ENCODE measurements at regions not wholly inside any gene's neighbourhood (a gene's known extent, or its start where the extent isn't known, plus 50 kb on each side); places are given as distances from the start of the nearest gene placed in this dataset.

DNA sequence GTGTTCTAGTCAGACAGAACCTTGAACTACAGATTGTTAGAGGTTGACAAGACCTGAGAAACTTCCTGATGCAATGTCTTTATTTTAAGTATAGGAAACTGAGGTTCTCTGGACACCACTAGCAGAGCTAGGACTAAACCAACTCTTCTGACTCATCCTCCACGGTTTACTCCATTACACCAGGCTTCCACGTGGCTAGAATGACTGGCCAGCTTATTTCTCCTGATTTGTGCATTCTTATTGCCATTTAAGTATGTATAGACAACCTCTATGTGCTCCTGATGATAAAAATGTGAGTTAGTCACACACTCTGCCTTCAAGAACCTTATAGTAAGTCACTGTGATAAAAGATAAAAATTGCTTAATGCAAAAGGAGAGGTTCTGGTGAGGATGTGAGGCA, 182.7 kb downstream of the MEX3B start:
- Histone ChIP-seq H2AFZ (ENCODE audit: low read depth, low read length) (no peak overlapping the region), H3K9me3 (ENCODE audit: low read length) (no peaks in the 10 kb centered on the region), H3K4me1 (ENCODE audit: insufficient read depth, low read length) (no peaks in the 10 kb centered on the region), H3K36me3 (ENCODE audit: insufficient read depth, low read length) (no peaks in the 10 kb centered on the region), H3K4me3 (ENCODE audit: low read length) (no peak overlapping the region), H3K27me3 (ENCODE audit: insufficient read depth, low read length) (no peaks in the 10 kb centered on the region)

DNA sequence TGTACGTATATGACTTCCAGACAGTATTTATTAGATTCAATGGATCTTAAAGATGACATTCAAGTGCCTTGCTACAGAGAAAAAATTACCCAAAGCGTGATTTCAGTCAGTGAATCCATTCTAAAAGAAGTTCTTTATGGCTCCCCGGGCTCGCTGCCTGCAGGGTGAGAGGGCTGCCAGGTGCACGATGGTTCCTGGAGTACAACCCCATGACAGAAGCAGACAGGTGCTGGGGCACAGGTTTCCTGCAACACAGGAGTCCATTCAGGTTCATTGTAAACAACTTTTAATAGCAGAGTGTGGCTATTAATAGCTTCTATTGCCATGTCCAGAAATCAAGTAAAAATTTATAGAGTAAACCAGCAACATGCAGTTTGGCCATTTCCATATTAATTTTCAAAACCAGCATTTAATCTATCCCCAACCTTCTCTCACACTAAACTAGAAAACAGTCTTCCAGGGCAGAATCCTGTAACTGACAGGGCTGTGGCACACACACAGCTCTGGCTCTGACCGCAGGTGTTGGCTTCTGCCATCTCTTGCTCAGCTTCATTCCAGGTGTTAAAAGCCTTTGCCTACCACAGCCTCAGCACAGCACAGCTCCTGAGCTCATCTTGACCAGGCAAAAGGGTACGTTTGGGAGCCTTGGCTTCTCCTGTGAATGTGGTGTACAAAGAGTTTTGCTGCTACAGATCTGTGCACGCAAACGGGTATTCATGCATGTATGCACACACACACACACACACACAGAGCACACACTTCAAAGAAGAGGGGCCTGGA, 185.9 kb downstream of the MEX3B start:
- Histone ChIP-seq H3K36me3 (ENCODE audit: insufficient read depth, low read length) (no peaks in the 10 kb centered on the region), H3K27me3 (ENCODE audit: insufficient read depth, low read length) (no peaks in the 10 kb centered on the region), H3K4me3 (ENCODE audit: low read length) (no peak overlapping the region), H3K4me1 (ENCODE audit: insufficient read depth, low read length) (no peaks in the 10 kb centered on the region), H3K9me3 (ENCODE audit: low read length) (no peaks in the 10 kb centered on the region), H2AFZ (ENCODE audit: low read depth, low read length) (no peak overlapping the region)

DNA sequence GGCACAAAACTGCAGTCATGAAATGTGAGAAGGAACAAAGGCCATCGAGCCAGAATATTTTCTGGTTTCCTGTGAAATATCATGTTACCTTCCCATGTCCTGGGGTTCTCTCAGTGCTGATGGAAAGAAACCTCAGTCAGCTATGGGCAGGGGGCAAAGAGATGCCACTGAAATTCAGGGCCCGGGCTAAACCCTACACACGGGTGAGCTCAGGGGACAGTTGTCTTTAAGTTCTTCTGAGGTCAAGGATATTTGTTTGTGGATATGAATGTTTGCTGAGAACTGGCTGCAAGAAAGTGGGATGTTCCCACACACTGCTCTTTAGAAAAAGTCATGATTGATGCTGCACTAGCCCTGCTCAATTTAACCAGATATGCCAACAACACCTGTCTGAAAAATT, 187.2 kb downstream of the MEX3B start:
- H3K9me3 ChIP-seq (ENCODE audit: low read length): no peaks in the 10 kb centered on the region
- no peak overlapping the region for H2AFZ ChIP-seq (ENCODE audit: low read depth, low read length)
- no peaks in the 10 kb centered on the region for H3K27me3 ChIP-seq (ENCODE audit: insufficient read depth, low read length)
- H3K4me1 ChIP-seq (ENCODE audit: insufficient read depth, low read length): no peaks in the 10 kb centered on the region
- H3K36me3 ChIP-seq (ENCODE audit: insufficient read depth, low read length): no peaks in the 10 kb centered on the region
- H3K4me3 ChIP-seq (ENCODE audit: low read length): no peak overlapping the region

DNA sequence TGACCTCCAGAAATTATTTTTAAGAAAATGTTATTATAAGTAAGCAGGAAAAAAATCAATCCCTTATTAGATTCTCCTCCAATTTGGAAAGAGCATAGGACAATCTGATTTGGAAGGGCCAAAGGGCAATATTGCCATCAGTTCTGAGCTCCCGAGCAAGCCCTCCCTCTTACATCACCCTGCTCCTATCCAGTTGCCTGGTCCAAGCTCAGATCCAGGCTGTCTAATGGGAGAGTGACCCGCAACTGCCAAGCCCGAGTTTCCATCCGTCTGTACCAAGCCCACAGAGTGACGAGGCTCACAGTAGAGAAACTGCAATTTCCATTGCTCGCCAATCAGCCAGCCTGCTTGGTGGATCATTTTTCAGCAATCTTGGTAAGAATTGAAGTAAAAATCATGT, 187.7 kb downstream of the MEX3B start:
- no peak overlapping the region for H3K4me3 ChIP-seq (ENCODE audit: low read length)
- no peaks in the 10 kb centered on the region for H3K36me3 ChIP-seq (ENCODE audit: insufficient read depth, low read length)
- no peak overlapping the region for H2AFZ ChIP-seq (ENCODE audit: low read depth, low read length)
- no peaks in the 10 kb centered on the region for H3K27me3 ChIP-seq (ENCODE audit: insufficient read depth, low read length)
- no peaks in the 10 kb centered on the region for H3K4me1 ChIP-seq (ENCODE audit: insufficient read depth, low read length)
- no peaks in the 10 kb centered on the region for H3K9me3 ChIP-seq (ENCODE audit: low read length)

DNA sequence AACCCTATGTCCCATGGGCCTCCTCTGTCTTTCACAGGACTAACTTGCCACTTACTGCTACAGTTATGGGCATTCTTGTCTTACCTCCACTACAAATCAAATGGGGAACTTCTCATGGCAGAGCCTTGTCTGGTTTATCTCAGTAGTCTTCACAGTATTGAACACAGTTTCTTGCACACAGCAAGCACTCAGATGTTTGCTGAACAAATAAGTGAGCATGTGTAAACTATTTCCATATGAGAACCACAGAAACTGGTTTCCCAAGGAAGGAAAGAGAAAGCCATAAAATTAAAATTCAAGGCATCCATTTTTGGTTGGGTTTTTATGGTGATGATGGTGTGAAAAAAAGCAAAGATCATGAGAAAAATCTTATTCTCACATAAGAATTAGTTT, 189.2 kb downstream of the MEX3B start:
- H2AFZ ChIP-seq (ENCODE audit: low read depth, low read length): no peak overlapping the region
- H3K36me3 ChIP-seq (ENCODE audit: insufficient read depth, low read length): no peaks in the 10 kb centered on the region

DNA sequence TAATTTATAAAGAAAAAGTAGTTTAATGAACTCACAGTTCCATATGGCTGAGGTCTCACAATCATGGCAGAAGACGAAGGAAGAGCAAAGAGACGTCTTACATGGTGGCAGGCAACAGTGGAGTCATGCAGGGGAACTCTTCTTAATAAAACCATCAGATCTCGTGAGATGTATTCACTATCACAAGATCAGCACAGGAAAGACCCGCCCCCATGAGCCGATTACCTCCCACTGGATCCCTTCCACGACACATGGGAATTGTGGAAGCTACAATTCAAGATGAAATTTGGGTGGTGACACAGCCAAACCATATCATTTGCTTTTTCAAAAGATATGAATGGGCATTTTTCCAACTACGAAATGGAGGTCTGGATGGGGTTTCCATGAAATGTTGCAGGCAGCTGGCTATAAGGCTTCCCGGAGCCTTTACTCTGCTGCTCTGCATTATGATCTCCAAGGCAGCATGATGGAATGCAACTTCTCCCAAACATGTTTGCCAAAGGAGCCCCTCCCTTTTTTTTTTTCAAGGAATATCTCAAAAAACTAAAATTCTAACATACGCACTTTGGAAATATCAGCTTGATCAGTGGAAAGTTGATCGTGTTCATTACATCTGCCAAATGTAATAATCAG, 189.7 kb downstream of the MEX3B start:
- H3K4me3 ChIP-seq (ENCODE audit: low read length): no peak overlapping the region
- H3K36me3 ChIP-seq (ENCODE audit: insufficient read depth, low read length): no peaks in the 10 kb centered on the region
- no peaks in the 10 kb centered on the region for H3K27me3 ChIP-seq (ENCODE audit: insufficient read depth, low read length)
- no peaks in the 10 kb centered on the region for H3K9me3 ChIP-seq (ENCODE audit: low read length)
- no peaks in the 10 kb centered on the region for H3K4me1 ChIP-seq (ENCODE audit: insufficient read depth, low read length)
- H2AFZ ChIP-seq (ENCODE audit: low read depth, low read length): no peak overlapping the region

More for the DNA sequence above, 189.2 kb downstream of the MEX3B start:
- Histone ChIP-seq H3K4me1 (ENCODE audit: insufficient read depth, low read length) (no peaks in the 10 kb centered on the region), H3K4me3 (ENCODE audit: low read length) (no peak overlapping the region), H3K27me3 (ENCODE audit: insufficient read depth, low read length) (no peaks in the 10 kb centered on the region), H3K9me3 (ENCODE audit: low read length) (no peaks in the 10 kb centered on the region)

DNA sequence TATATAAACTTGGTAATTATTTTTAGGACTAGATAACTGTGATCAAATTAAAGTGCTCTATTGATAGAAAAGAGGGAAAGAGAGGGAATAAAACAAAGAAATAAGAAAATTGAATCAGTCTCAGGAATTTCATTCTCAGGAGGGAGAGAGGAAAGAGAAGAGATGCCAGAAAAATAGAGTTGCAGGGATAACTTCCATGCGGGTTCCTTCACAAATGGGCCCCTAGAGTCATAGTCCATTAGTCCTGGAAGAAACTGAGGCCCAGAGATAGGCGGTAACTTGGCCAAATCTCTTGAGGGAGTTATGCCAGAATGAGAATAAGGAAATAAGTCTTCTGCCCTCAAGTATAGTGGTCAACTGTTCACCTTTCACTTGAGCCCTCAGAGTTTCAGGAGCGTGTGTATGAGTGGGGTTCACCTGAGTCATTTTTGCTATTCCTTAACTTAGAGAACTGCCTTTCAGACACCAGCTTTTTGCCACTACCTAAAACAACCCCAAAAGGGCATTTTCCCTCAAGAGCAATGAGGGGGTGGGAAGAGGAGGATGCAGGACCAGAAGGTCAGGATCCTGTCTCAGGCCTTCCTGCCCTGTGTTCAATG, 192.6 kb downstream of the MEX3B start:
- no peak overlapping the region for H2AFZ ChIP-seq (ENCODE audit: low read depth, low read length)
- no peaks in the 10 kb centered on the region for H3K36me3 ChIP-seq (ENCODE audit: insufficient read depth, low read length)
- no peaks in the 10 kb centered on the region for H3K4me1 ChIP-seq (ENCODE audit: insufficient read depth, low read length)
- H3K9me3 ChIP-seq (ENCODE audit: low read length): no peaks in the 10 kb centered on the region
- no peak overlapping the region for H3K4me3 ChIP-seq (ENCODE audit: low read length)
- no peaks in the 10 kb centered on the region for H3K27me3 ChIP-seq (ENCODE audit: insufficient read depth, low read length)

DNA sequence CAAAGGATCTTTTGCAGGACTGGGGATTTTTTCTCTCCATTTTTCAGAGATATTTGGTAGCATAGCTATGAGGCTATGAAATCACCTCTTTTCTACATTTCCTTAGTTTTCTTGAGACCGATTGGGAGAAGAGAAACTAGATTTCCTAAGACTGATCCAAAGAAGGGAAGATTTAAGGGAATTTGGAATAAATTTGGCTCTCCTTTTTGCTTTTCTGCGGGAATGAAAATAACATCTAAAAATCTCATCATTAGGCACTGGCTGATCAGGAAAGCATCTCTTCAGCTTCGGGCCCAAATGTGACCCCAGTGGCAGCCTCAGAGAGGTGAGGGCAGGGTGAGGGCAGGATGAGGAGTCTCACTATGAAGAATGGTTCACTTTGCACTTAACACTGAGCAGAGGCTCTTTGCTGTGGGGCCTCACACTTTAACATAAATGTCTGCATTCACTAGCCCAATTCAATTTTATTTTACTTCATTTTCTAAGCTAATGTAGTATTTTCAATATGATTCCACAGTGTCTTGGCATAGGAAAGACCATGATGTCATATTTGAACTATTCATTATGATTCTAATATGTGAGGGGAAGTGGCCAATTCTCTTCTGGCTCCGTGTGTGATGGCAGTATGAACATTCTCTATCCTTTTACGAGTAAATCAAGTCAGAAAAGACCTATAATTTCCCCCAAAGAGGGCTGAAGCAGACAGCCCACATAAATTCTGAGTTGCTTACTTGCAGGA, 193.2 kb downstream of the MEX3B start:
- Histone ChIP-seq H3K4me3 (ENCODE audit: low read length) (no peak overlapping the region), H2AFZ (ENCODE audit: low read depth, low read length) (no peak overlapping the region), H3K27me3 (ENCODE audit: insufficient read depth, low read length) (no peaks in the 10 kb centered on the region), H3K4me1 (ENCODE audit: insufficient read depth, low read length) (no peaks in the 10 kb centered on the region), H3K36me3 (ENCODE audit: insufficient read depth, low read length) (no peaks in the 10 kb centered on the region), H3K9me3 (ENCODE audit: low read length) (no peaks in the 10 kb centered on the region)

DNA sequence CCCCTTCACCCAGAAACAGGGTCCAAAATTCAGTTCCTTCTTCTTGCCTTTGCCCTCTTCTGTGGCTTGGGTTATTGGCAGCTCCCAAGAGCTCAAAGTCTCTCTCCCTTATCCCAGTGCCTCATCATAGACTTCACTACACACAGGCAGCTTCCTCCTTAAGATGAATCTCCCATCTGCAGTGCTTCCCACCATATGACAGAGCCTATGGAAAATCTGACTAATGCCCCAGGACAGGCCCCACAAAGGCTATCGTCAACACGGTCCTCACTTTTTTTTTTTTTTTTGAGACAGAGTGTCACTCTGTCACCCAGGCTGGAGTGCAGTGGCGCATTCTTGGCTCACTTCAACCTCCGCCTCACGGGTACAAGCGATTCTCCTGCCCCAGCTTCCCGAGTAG, 194.1 kb downstream of the MEX3B start:
- H3K9me3 ChIP-seq (ENCODE audit: low read length): no peaks in the 10 kb centered on the region
- no peak overlapping the region for H2AFZ ChIP-seq (ENCODE audit: low read depth, low read length)
- no peak overlapping the region for H3K4me3 ChIP-seq (ENCODE audit: low read length)
- no peaks in the 10 kb centered on the region for H3K27me3 ChIP-seq (ENCODE audit: insufficient read depth, low read length)
- no peaks in the 10 kb centered on the region for H3K4me1 ChIP-seq (ENCODE audit: insufficient read depth, low read length)
- H3K36me3 ChIP-seq (ENCODE audit: insufficient read depth, low read length): no peaks in the 10 kb centered on the region

DNA sequence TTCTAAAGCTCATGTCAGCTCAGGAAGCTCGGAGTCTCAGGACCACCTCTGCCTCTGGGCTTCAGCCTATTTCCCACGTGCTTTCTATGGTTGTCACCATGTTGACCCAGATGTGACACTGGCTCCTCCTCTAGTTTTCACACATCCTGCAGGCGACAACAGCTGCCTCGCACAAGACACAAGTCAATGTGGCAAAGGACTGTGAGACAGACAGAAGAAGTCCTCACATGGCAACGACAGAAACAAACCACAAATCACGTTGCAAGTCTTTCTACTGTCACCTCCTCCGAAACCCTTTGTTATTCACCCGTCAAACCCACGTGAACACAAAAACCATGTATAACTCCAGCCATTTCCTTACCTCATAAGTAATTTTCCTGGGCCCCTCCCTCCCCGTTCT, 194.5 kb downstream of the MEX3B start:
- Histone ChIP-seq H3K9me3 (ENCODE audit: low read length) (no peaks in the 10 kb centered on the region), H3K27me3 (ENCODE audit: insufficient read depth, low read length) (no peaks in the 10 kb centered on the region), H3K4me3 (ENCODE audit: low read length) (no peak overlapping the region), H2AFZ (ENCODE audit: low read depth, low read length) (no peak overlapping the region), H3K4me1 (ENCODE audit: insufficient read depth, low read length) (no peaks in the 10 kb centered on the region), H3K36me3 (ENCODE audit: insufficient read depth, low read length) (no peaks in the 10 kb centered on the region)

DNA sequence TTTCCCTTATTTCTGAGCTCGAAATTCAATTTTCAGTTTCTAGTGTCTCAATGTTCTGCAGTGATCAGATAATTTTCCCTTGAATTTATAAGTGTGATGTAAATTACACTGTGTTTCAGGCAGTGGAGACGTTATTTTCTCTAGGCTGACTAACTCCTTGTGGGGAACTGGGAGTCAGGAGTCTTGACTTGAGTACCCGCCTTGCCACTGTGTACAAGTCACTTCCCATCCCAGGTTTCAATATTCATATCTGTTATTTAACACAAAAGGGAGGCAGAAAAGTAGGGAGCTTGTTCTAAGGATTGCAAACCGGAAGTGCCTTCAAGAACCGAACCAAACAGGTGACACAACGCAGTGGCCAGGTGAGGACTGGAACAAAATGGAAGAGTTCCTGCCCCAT, 196.5 kb downstream of the MEX3B start:
- no peak overlapping the region for H2AFZ ChIP-seq (ENCODE audit: low read depth, low read length)
- H3K9me3 ChIP-seq (ENCODE audit: low read length): no peaks in the 10 kb centered on the region
- H3K4me1 ChIP-seq (ENCODE audit: insufficient read depth, low read length): no peaks in the 10 kb centered on the region
- no peaks in the 10 kb centered on the region for H3K36me3 ChIP-seq (ENCODE audit: insufficient read depth, low read length)
- no peaks in the 10 kb centered on the region for H3K27me3 ChIP-seq (ENCODE audit: insufficient read depth, low read length)
- H3K4me3 ChIP-seq (ENCODE audit: low read length): no peak overlapping the region

DNA sequence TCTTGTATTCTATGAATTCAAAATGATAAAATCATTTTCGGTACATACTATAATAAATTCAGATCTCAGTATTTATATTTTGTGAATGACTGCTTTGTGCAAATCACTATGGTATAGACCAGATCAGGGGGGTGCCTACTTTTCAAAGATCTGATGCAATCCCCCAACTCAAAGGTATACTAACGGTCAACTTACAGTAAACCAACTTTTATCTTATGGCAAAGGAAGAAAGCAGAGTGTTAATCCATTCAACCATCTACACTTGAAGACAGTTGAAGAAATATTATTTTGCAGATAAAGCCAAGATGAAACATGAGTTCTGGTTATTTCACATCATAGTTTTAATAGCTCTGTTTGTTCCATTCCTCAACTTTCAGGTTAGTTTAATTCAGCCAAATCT, 197.1 kb downstream of the MEX3B start:
- H3K4me1 ChIP-seq (ENCODE audit: insufficient read depth, low read length): no peaks in the 10 kb centered on the region
- no peaks in the 10 kb centered on the region for H3K27me3 ChIP-seq (ENCODE audit: insufficient read depth, low read length)
- H2AFZ ChIP-seq (ENCODE audit: low read depth, low read length): no peak overlapping the region
- no peaks in the 10 kb centered on the region for H3K9me3 ChIP-seq (ENCODE audit: low read length)
- H3K4me3 ChIP-seq (ENCODE audit: low read length): no peak overlapping the region
- no peaks in the 10 kb centered on the region for H3K36me3 ChIP-seq (ENCODE audit: insufficient read depth, low read length)

DNA sequence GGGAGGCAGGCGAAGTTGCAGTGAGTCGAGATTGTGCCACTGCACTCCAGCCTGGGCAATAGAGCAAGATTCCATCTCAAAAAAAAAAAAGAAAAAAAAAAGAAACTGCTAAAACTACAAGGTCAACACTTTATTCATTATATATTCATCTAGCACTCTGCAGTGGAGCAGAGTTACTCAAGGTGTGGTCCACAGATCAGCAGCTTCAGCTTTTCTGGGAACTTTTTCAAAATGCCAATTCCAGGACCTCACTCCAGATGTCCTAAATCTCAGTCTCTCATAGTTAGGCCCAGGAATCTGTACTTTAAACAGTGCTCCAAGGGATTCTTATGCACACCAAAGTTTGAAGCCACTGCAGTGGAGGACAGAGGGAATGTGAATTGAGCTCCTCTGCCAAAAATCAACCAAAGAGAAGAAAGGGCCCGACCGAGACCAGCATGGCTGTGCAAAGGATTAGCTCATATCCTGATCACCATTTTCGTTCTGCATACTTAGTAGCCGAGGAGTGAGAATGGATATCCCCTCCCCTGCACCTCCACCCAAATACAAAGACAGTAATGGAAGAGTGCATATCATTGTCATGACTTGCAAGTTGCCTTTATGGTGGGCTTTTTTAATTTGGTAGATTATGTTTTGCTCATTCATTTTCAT, 201.9 kb downstream of the MEX3B start:
- Histone ChIP-seq H3K4me1 (ENCODE audit: insufficient read depth, low read length) (no peaks in the 10 kb centered on the region), H2AFZ (ENCODE audit: low read depth, low read length) (no peak overlapping the region), H3K27me3 (ENCODE audit: insufficient read depth, low read length) (no peaks in the 10 kb centered on the region)

More for the DNA sequence above, 201.9 kb downstream of the MEX3B start:
- no peaks in the 10 kb centered on the region for H3K36me3 ChIP-seq (ENCODE audit: insufficient read depth, low read length)
- no peak overlapping the region for H3K4me3 ChIP-seq (ENCODE audit: low read length)
- H3K9me3 ChIP-seq (ENCODE audit: low read length): no peaks in the 10 kb centered on the region

Measured in neuron (in vitro differentiated cells).